GM19043 (cell line): ENCODE measurements at regions not wholly inside any gene's neighbourhood (a gene's known extent, or its start where the extent isn't known, plus 50 kb on each side); places are given as distances from the start of the nearest gene placed in this dataset.

Experiments
- ATAC-seq: cut with Tn5 transposase; IDR thresholded peaks from one replicate; pipeline ENCODE4 v1.9.1; 2021; ENCODE audit warnings: low read depth; ENCODE audit not compliant: unreplicated experiment

DNA sequence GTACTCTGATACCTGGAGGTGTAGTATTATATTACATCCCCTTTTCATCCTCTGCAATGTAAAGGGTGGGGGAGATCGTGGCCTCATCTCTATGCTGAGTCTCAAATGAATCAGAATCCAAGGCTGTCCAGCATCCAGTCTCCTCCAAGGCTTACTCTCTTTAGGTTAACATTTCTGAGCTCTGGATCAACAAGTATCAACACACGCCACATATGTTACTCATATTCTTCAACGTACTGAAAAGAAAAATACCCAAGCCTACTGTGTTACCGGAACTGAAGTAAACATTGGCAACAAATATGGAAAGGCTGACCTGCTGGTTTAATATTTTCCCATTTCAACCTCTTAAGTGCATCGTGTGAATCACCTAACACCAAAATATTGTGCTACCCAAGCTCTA lies 241.8 kb downstream of the GAS1 start:
- ATAC-seq = no peak

DNA sequence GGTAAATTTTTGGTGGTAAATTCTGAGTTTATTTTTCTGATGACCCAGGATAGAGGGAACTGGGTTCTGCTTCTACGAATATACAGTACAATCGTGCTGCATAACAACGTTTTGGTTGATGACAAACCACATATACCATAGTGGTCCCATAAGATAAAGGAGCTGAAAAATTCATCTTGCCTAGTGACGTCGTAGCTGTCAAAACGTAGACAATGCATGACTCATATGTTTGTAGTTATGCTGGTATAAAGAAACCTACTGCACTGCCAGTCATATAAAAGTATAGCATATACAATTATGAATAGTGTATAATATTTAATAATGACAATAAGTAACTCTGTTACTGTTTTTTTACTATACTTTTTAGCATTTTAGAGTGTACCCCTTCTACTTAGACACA lies 244.0 kb downstream of the GAS1 start:
- no peak for ATAC-seq

DNA sequence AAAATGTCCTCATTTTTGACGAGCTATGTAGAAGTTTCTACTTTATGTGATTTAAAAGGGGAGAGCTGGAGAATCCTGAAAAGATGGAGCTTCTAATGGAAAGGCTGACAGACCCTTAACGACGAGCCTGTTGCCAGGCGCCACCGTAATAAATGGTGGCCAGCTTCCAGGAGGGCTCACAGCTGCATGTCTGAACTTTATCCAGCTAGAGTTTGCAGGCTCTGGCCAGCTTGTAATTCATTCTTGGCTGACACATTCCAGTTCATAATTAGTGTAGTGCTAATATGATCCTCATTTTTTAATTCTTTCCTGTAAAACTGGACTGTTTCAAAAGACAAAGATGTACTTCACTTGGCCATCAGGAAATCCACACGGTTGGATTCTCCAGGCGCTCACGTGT lies 246.7 kb downstream of the GAS1 start:
- no peak for ATAC-seq

DNA sequence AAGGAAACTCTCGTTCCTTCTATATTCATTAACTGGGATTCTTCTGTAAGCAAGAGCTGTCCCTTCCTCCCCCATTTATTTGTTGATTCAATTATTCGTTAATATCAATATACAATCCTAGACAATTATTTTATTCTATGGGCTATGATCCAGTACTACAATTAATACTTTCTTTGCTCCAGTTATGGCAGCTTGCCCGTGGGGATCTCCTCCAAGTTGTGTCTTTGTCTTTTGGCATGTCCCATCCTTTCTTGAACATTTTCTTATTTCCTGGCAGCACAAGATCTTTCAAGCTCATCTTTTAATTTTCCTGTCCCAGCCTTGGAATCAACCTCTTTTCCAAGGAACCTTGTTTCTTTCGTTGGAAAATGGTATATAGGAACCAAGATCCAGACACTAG lies 249.3 kb downstream of the GAS1 start:
- no peak for ATAC-seq

DNA sequence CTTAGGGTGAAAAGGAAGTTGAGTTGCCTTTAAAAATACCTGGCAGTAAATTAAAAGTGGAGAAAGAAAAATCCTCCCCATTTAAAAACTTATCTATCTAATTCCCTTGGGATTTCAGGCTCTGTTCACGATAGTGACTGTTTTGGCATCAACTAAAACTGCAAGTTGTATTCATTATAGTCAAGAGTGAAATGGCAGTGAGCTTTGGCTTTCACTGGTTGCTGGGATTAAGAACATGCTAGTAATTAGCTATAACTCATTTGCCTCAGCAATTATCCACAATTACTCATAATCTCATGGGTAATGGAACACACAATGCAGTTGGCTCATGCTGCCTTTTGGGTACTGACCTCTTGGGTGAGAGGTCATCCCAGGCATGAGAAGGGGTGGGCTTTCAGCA lies 250.1 kb downstream of the GAS1 start:
- ATAC-seq = no peak

DNA sequence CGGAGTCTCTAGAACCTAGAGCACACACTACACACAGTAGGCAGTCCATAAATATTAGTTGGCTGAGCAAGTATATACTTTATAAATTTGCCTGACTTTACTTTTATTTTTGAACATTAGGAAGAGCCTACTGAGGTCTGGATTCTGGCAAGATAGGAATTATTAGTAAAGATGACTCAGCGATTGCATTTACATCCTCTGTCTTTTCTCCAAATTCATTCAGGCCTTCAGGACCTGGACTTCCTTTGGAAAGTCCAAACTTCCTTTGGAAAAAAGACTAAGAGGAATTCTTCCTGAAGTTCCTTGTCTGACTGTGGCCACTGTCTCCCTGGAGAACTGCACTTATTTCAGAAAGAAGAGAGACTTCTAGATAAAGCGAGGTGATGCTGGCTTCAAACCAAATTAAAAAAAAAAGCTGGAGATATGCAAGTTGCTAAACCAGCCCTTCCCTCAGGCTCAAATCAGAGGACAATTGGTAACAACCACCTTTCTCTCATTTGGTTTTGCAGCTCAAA lies 251.3 kb downstream of the GAS1 start:
- no peak for ATAC-seq

DNA sequence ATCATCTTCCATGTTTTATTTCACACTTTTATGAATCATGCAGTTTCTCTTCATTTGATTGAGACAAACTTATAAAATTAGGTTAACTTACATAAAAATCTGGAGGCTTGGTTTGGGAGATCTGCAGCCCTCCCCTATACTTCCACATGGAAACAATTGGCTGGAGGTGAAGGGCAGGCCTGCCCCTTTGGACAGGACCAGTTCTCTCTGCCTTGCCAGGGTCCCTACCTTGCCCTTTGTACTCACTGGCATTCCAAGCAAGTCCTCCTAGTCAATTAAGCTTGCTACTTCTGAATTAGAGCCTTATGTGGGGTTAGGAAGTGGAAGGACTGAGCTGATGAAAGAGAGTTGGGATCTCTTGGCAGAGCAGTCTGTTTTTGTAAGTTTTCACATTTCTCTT lies 257.3 kb downstream of the GAS1 start:
- ATAC-seq = no peak

DNA sequence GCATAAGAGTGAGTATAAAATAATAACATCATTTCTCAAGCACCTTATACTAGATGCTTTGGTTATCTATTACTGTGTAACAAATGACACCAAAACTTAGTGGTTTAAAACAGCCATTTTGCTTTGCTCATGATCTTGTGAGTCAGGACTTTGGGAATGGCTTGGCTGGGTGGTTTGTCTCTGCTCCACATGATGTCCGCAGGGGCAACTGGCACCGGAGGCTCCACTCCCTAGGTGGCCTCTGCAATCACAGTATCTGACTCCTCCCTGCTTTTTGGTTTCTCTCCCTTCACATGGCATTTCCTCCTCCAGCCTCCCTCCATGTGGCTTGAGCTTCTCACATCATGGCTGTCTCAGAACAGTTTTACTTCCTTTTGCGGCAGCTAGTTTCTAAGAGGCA lies 259.5 kb downstream of the GAS1 start:
- no peak for ATAC-seq

DNA sequence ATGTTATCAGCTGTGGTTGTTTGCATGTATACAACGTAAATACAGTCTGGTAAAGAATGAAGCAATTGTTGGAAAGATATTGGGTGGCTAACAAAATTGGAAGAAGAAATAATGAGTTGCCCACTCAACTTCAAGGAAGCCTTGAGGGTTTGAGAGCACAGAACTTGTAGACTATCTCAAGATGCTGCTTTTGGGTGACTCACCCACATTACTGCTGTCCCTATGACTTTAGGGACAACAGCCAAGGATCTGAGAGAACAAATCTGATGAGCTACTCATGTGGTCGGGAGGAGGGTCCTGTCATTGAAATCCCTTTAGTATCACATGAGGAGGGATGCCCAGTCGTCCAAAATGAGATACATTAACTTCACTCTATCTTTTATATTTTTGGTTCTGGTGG lies 261.8 kb downstream of the GAS1 start:
- no peak for ATAC-seq

DNA sequence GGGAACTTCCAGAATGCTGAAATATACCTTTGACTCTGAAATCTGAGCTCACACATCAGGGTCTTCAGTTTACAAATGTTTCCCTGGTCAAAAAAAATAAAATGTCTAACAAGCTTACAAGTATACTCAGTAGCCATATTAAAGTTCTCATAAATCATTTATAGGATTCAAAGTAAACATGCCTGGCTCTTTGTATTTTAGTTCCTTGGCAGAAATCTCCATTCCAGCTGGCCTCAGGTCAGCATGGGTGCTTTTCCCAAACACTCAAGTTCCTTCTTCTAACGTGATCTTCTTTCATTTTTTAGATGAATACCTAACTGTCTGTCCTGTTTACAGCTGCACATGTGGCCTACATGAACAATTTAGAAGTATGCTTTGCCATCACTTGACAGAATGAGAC lies 263.2 kb downstream of the GAS1 start:
- no peak for ATAC-seq

DNA sequence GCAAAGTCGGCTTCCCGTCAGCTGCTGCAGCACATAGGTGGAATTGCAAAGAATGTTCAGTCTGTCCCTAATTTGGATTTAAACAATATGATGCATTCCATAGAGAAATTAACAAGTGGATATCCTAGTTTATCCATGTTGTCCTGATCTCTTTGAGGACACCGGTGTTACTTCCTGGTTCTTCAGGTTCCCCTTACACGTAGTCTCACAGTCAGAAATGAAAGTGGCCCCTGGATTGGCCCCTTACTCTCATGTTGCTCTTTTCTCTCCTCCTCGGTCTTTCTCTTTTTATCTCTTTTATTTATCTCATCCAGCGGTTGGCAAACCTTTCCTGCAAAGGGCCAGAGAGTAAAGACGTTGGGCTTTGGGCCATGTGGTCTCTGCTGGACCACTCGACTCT lies 265.1 kb downstream of the GAS1 start:
- ATAC-seq = no peak

DNA sequence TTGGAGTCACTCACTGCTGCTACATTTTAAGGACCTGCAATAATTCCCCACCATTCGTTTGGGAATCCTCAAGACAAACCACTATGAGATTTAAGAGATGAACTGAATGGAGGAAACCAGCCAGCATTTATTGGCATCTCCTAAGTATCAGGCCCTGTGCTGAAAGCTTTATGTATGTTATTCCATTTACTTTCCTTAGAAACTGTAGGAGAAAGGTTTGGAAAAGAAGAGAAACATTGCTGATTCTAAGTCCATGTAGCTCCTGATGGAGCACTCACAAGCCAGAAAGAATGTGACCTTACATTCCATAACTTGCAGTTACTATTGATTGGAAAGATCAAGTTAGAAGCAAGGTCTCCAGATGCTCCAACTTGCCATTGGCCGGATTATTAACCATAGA lies 267.4 kb downstream of the GAS1 start:
- no peak for ATAC-seq

DNA sequence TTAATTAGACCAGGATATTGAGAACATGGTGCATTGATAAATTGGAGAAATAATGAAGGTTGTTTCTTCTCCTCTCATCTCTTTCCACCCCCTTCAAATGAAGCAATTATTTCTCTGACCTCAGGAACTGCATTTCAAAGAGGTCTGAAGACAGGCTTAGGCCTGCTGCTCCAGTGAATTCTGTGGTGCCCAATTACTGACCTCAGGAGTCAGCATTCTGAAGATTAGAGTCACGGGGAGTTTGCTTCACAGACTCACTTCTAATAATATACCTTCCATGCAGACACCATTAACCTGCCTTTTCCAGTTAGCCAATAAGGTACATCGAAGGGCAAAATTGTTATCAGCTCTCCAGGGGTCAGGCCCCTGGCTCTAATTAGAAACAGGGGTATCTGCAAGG lies 270.9 kb downstream of the GAS1 start:
- no peak for ATAC-seq

DNA sequence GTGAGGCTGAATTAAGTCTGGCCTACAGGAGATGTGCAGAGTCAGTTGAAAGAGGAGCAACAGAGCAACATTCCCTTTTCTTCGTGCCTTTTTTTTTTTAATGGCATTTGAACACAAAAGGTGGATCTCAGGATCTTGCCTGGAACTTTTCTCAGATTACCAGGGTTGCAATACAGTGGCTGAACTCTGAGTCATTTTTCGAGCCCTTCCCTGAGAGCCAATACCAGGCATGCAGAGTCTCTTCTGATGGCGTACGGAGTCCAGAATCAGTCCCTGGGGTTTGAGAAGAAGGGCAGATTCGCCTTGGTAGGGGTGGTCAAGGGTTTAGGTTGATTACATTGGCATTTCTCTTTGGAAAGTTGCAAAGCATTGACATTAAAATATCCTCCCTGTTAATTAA lies 271.5 kb downstream of the GAS1 start:
- no peak for ATAC-seq

DNA sequence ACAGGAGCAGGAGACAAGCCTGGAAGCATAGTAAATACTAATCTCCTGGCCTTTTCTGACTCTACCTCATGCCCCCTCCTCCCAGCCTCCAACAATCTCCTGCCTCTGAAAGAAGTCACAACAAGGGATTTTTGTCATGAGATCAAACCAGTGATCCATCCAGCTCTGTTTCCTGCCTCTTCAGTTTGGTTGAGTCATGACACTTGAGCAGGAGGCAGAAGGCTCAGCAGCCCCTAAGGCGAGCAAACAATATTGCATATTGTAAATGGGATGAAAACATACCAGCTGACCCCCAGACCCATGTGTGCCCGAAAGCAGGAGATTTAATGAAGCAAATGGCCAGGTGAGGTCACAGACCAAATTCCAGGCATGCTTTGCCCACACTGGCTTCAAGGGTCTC lies 272.8 kb downstream of the GAS1 start:
- ATAC-seq = no peak

DNA sequence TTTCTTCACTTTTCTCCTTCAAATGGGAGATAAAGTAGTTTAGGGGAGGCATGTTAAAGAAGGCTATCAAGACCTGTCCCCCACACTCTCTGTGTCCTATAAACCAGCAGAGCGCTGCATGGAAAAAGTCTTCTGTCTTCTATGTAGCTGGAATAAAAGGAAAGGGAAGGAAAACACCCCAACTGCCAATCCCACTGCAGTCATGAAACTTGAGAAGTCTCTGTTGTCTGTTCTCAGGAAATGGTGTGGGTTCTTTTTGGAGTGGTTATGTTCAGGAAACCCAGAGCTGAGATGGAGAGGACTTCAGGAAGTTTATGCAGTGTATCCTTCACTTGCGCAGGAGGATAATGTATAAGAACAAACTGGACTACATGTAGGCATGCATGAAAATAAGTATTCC lies 274.3 kb downstream of the GAS1 start:
- ATAC-seq = no peak

DNA sequence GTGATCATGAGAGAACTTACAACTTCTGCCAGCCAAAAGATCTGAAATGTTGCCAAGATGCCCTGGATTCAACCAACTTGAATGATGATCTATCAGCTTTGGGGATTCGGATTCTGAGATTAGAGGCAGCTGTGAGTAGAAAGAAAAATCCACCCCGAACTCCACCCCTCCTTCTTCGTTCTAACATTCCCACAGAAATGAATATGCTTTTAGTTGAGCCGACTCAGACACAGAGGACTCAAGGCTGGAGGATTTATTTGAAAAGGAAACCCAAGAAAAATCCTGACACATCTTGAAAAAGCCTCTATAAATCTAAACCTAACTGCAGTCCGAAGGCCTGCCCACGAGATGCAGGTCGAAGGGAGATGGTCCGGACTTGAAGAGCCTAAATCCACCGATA lies 275.0 kb downstream of the GAS1 start:
- no peak for ATAC-seq

DNA sequence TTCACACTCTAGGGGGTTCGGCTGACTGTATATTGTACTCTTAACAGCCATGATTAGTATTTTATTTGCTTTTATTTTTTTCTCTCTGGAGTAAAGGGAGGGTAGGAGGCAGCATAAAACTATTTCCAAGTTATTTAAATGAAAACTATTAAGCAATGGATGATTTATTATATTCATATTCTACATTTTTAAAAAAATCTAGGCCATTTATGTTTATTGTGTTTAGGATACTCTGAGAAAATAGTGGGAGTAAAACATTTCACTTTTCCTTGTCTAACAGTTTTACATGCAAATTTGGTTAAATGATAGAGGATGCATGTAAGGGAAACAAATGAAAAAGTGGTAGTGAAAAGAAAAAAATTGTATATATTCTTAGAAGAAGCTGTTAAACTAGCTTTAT lies 276.3 kb downstream of the GAS1 start:
- ATAC-seq = no peak

DNA sequence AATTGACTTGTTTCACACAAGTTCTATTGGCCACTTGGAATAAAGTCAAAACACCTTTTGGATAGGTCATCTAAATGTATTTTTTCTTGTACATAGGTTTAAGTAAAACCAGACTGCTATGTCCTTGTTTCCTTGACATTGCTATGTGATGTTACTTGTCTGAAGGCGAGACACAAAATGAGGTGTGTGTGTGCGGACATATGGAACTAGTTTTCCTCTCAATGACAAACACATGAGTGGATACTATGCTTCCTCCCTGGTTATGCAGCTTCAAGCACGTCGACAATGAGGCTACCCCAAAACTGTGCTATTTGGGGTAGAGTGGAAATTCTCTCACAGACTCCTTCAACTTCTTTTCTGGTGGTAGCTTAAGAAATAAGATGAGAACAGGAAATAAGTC lies 276.8 kb downstream of the GAS1 start:
- ATAC-seq = no peak

DNA sequence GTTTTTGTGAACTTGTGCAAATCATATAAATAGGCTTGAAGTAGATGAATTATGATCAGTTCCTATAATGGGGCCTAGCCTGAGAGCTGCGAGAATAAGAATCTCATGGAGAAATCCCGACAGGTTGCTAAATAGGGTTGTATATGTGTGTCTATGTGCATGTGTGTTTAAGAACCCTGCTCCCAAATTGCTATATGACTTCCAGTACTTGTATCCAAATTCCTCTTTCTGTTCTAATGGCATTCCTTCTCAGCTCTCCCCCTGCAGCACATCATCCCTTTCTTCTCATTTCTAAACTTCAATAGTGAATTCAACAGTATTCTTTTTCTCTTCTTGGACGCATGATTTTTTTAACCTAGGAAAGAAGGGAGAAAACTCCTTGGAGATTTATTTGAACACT lies 277.2 kb downstream of the GAS1 start:
- ATAC-seq = no peak

DNA sequence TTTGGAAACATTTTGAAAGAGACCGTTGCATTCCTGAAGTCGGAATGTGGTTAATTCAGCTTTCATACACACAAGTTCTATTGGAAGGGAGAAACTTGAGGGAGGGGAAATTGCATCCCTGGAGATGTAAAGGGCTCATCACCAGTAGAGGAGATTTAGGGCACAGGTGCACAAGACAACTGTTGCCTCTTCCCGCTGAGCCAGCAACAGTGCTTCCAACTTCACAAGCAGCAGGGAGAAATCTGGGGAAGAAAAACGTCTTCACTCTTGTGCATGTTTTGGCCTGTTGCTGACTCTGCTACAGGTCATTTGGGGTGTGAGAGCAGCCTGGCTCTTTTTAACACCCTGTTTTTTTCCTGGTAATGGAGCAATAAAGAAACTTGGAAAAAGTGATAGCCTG lies 277.9 kb downstream of the GAS1 start:
- no peak for ATAC-seq

DNA sequence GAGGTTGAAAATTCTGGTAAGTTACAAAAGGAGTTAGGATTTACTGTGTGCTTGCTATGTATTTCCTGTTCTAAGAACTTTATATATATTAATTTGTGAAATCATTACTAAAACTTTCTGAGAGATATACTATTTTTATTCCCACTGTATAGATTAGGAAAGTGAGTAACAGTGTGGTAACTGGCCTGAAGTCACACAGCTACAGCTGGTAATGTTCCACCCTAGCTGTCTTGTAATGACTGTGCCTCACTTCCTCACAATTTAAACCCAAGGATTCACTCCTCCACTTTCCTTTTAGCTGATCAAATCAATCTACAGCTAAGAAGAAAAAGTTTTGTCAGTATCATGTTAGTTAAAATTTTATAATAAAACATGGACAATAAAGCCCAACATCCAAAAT lies 278.8 kb downstream of the GAS1 start:
- ATAC-seq = no peak

DNA sequence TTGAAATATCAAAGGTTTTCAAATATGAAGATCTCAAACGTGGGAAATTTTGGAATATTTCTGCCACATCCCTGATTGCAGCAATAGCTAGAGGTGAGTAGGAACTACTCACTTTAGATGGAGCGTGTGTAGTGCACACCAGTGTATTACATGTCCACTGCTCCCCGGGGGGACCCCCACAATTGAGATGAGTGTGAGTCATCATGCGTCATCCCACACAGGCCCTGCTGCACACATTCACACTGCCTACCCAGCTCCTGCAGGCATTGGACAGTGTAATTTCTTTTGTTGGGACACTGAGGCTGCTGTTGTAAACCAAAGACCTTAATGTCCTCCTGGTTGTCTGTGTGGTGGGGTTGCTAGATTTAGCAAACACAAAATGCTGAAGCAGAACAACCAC lies 280.0 kb downstream of the GAS1 start:
- no peak for ATAC-seq

DNA sequence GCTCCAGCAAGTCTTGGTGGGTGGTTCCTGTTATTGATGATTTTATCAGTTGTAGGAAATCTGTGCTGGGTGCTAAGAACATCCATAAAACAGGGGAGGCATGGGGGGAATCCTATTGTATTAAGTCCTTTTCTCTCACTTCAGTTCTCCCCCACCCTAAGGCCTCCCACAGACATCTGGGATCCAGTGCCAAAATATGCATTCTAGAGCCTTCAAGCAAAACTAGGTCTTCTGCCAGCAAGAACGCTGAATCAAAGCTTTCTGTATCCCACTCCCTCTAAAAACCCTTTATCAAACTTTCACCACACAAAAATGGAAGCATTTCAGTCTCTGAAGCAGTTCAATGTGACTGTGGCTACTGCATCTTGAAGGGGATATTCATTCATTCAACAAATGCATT lies 281.9 kb downstream of the GAS1 start:
- no peak for ATAC-seq
